Right renal cortex interstitium (tissue), 3 donors: ENCODE measurements at regions not wholly inside any gene's neighbourhood (a gene's known extent, or its start where the extent isn't known, plus 50 kb on each side); places are given as distances from the start of the nearest gene placed in this dataset.
"Not testable (repeated sequence)": the region's sequence is repeated elsewhere in the genome, so short reads cannot be mapped to it uniquely, and the experiment has no call there.

Experiments used
- DNase-seq, 3 donors: peaks; one replicate each; pipeline ENCODE4 v3.0.0-alpha.2; 2013; ENCODE audit warnings: low read depth in 3 of 3, low spot score in 2 of 3

DNA sequence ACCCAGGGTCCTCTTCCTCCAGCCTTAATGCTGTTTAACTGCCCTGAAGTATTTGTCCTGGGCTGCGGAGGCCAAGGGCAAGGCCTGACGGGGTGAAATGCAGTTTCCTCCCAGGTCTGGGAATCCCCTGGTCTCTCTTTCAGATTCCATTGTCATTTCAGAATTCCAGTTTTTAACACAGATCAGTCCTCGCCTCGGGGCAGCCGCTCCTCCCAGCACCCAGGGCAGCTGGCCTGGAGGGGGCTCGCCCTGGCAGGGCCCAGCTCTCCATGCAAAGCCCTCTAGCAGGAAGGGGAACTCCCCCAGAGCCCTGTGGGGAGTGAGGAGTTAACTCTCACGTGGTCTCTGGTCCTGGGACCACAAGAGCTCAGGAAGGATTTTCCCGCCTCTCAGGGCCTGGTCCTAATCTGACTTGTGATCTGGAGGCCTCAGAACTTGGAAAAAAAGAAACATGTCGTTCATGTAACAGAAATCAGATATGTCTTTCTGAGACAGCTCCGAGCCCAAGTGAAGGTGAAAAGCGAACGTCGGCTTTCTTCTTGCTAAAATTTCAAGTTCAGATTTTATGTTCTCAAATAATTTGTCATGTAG, 265.6 kb upstream of the SFSWAP start:
- no peak for DNase-seq

DNA sequence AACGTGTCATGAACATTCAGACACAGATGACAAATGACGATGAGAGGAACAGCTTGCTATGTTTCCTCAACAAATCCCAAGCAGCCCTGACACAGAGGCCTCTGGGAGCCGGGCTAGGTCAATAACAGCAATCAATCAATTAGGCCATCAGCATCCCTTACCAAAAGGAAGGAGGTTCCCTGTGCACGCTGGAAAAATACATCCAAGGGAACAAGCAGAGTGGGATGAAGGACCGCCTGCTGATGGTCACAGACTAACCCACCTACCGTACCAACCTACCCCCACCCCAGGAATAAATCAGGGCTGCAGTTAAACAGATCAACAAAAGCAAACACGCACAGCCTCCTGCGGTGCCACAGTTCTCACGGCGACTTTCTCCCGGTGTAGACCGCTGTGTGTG, 265.1 kb upstream of the SFSWAP start:
- no peak for DNase-seq

- DNase-seq = not testable (repeated sequence)
Measured at GRCh38 chr12:131447636-131448035, 263.3 kb upstream of the SFSWAP start.

DNA sequence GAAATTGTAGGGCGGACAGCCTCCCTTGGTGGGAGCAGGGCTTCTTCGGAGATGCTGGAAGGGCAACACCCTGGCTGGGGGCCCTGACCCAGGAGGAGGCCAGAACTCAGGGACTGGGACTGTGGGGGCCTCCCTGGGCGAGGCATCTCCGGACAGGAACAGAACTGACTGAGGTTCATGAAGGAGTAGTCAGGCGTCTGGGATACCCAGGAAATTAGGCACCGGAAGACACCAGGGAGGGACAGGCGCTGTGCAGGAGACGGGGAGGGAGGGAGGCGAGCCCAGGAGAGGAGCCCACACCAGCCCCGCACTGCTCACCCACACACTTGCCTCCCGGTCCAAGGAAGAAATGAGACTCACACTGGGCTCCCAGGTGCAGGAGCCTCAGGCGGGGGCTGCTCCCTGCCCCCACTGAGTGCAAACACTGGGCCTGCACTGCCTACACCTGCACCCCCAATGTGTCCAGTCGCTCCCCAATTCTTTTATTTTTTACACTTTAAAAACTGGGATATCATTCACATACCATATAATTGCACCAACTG, 262.6 kb upstream of the SFSWAP start:
- DNase-seq = no peak

- no peak for DNase-seq
Measured at GRCh38 chr12:131449027-131449426, 261.9 kb upstream of the SFSWAP start.

DNA sequence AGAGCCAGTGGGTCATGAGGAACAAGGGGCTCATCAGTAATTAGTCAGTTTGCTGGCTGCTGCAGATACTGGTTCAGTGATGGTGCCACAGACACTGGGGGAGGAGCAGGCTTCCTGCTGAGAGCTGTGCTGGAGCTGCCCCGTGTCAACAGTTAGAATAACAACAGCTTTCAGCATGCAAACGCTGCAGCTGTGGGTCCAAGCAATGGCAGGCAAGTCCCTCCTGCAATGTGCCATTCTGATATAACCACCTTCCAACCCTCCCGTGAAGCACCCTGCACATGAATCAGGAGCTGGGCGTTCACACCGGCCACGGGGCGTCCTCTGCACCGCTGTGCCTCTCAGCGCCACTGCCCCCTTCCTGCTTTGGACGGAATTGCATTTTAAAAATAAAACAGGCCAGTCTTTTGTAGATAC, 258.4 kb upstream of the SFSWAP start:
- no peak for DNase-seq

DNA sequence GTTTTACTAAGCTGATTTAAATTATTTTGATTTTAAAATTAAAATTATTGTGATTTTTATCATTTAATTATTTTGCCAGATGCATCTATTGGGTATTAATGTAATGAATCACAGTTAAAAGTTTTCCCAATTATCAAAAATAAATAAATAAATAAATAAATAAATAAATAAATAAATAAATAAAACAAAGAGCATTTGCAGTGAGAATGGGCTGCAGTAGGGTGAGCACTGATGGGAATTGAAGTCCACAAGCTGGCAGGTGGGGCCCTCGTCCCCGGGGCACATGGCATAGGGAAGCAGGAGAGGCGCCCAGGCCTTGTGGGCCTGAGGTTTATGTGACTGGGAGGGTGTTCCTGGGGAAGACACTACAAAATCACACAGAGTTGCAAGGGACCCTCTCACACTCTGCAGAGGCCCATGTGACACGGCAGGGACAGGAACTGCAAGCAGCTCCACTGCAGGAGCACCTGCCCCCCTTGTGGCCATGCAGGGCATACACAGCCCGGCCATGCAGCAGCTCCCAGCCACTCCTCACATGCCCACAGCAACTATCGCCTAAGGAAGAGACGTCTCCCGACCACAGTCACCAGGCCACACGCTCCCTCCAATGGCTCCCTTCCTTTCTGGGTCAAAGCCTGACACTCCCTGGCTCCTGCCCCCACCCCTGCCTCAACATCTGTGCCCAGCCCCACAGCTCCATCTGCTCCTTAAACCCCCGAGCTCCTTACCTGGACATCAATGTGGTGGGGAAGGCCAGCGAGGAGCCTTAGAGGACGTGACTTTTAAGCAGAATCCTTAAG, 256.3 kb upstream of the SFSWAP start:
- DNase-seq = no peak

- DNase-seq = no peak
Measured at GRCh38 chr12:131455218-131455506, 255.7 kb upstream of the SFSWAP start.

GRCh38 chr12:131455581-131456110, 255.2 kb upstream of the SFSWAP start:
- no peak for DNase-seq

DNA sequence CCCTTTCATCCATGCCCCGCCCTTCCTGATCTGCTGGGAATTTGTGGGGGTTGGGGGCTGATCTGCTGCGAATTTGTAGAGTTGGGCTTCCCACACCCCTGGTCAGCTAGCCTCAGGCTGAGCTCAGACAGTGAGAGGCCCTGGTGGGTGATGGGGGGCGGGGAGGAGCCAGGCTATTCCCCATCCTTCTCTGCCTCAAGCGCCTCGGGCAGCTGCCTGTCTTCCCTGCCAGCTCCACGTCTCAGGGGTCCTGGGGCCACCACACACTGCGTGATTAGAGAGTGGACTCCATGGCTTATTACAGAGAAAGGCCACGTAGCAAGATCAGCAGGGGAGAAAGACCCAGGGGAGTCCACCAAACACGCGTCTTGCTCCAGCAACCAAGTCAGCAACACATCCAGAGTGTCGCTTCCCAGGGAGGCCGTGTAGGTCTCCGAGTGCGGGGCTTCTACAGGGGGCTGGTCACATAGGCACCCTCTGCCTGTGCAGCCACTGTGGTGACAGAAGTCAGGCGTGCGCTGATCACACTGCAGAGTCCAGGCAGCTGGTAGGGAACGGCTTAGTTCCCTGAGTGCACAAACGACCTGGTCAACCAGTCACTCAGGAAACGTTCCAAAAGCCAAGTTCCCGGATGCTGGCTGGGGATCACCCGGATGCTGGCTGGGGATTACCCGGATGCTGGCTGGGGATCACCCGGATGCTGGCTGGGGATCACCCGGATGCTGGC, 254.4 kb upstream of the SFSWAP start:
- no peak for DNase-seq

DNA sequence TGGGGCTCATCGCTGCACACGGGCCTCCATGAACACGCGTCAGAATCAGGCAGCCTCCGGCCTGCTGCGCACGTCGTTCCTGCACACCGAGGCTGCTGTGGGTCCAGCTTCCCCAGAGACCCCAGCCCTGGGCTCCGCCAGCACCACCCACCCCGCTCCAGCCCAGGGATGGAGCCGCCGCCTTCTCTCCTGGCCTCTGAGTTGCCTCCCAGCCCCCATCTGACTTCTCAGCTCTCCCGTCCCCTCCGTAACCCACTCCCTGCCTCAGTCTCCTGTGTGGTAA, 253.9 kb upstream of the SFSWAP start:
- DNase-seq = no peak

DNA sequence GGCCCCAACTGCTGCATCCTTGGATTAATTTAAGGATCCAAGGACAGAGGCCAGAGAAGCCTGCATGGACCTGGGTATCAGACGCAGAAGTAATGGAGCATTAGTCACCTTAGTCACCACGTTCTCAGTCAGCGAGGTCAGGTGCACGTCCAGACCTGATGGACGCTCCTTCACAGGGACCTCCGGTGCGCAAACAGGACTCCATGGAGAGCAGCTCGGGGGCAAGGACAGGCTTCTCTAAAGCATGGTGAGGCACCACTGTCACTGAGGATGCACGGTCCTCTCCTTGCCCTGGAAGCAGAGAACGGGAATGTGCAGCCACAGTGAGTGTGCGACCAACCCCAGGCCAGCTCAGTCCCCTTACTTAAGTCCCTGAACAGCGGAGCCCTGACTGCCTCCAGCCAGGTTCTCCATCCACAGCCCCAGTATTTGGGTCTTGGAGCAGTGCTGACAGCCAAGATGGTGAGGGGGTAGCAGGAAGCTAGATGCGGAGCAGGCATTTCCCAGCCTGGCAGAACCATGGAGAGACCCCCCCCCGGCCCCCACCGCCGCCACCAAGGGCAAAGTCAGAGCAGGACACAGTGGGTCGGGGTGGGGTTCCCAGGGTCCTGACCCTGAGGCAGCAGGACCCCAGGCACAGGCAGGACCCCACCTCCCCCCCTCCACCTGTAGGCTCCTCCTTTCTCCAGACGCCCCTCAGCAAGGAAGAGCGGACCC, 253.4 kb upstream of the SFSWAP start:
- DNase-seq = no peak

- no peak for DNase-seq
Measured at GRCh38 chr12:131458048-131458374, 252.9 kb upstream of the SFSWAP start.

GRCh38 chr12:131458931-131459772, 251.7 kb upstream of the SFSWAP start:
- DNase-seq = no peak

DNA sequence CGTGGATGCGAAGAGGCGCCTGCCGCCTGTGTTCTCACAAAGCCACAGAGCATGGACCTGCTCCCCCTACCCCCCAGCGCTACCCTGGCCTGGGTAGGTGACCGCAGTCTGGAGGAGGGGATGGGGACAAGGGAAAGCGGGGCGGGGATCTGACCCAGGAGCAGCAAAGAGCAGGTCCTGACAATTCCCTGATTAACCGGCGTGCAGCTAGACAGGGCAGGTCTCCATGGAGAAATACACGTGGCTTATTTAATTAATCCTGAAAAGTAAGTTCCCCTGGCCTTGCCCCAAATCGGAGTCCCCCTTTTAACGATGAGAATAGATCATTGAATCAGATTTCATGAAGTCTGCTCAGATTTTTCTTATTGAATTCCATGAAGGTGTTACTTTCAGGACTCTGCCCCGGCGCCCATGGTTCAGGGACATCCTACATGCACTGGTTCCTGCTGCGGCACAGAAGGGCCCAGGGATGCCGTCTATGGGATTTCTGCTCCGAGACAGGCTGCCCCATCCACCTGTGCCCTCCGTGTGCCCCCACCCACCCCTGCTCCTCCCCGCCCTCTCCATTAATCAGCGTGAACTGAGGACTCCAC, 251.0 kb upstream of the SFSWAP start:
- no peak for DNase-seq

- DNase-seq = no peak
Measured at GRCh38 chr12:131460520-131460919, 250.4 kb upstream of the SFSWAP start.

GRCh38 chr12:131461096-131461495, 249.8 kb upstream of the SFSWAP start:
- no peak for DNase-seq

DNA sequence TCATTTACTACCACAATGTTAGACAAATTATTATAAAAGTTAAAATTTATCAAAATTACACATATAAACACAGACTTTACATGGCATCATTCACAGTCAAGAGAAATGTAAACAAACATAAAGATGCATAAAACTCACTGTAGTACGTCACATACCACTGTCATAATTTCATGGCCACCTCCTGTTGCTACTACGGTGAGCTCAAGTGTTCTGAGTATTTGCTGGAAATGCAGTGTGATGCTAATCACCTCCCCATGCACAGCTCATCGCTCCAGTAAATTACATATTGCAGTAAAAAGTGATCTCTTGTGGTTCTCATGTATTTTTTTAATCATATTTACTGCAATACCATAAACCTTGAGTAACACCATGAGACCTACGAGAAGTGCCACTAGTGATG, 247.7 kb upstream of the SFSWAP start:
- DNase-seq = no peak

DNA sequence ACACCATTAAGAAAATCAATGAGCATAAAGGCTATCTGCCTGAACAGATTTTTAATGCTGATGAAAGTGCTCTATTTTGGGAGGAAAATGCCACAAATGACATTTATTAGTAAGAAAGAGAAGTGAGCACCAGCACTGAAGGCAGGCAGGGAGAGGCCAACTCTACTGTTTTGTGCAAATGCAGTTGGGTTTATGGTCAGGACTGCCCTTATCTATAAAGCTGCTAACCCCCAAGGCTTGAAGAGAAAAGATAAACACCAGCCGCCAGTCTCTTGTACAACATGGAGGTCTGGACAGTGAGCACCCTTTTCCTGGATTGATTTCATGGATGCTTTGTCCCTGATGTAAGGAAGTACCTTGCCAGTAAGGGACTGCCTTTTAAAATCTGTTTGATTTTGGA, 246.8 kb upstream of the SFSWAP start:
- no peak for DNase-seq

DNA sequence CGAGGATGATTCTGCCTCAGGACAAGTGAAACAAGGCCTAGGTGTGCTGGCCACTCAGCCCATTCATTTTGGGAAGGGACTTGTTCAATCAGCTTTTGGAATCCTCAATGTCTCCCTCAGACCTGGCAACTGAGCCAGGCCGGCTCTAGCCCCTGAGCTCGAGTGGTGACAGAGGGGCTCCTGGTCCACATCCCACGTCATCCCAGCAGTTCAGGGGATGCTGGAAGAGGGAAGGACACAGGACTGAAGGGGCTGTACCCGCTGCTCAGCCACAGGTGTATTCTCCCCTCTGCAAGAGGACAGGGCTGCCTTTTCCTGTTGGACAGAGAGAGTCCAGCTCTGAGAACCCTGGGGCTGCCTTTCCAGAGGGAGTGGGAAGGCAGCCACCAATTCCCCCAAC, 244.6 kb upstream of the SFSWAP start:
- no peak for DNase-seq
